ENCODE measurements at regions not wholly inside any gene's neighbourhood (a gene's known extent, or its start where the extent isn't known, plus 50 kb on each side); places are given as distances from the start of the nearest gene placed in this dataset.
"Not testable (repeated sequence)": the region's sequence is repeated elsewhere in the genome, so short reads cannot be mapped to it uniquely, and the experiment has no call there.

DNA sequence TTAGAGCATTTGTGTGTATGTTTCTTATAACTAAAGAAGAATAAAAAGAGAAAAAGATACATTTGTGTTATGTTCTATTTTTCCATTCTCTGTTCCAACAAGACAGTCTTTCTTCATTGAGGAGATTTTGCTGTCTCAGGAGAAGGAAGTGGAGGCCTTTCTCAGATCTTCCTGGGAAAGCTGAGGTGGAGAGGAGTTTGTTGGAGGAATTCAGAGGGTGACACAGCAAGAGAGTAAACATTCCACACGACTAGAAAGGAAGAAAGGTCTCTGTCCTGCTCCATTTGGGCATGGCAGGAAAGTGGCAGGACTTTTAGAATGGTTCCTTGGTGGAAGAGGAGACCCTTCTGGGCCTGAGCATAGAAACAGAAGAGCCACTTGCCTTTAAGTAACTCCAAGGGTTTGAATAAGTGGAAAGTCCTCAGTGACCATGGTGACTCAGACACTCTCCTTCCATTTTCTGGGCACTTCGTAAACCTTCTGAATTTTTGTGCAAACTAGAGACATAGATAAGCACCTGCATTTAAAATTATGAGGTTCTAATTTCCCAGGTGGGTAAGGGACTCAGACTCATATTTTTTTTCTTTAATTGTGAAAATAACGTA lies 52.3 kb upstream of the COL5A2 start:
- TF ChIP-seq CTCF (IDR thresholded peaks at IDR 0.05; ENCODE audit: low read depth, low read length, missing control alignments), result no peak
- H3K4me3 ChIP-seq (replicated peaks; ENCODE audit: low read depth, low read length), result no peak overlapping the region
- DNase-seq (ENCODE audit: extremely low read depth, low read depth), result no peak

GRCh38 chr2:189232759-189233406 lies 53.3 kb upstream of the COL5A2 start:
- TF ChIP-seq CTCF (IDR thresholded peaks at IDR 0.05; ENCODE audit: low read depth, low read length, missing control alignments), result no peak
- no peak for DNase-seq (ENCODE audit: extremely low read depth, low read depth)
- no peak overlapping the region for H3K4me3 ChIP-seq (replicated peaks; ENCODE audit: low read depth, low read length)

- no peak overlapping the region for H3K4me3 ChIP-seq (replicated peaks; ENCODE audit: low read depth, low read length)
- TF ChIP-seq CTCF (IDR thresholded peaks at IDR 0.05; ENCODE audit: low read depth, low read length, missing control alignments), result no peak
- no peak for DNase-seq (ENCODE audit: extremely low read depth, low read depth)
Measured at GRCh38 chr2:189233527-189233926, 54.0 kb upstream of the COL5A2 start.

DNA sequence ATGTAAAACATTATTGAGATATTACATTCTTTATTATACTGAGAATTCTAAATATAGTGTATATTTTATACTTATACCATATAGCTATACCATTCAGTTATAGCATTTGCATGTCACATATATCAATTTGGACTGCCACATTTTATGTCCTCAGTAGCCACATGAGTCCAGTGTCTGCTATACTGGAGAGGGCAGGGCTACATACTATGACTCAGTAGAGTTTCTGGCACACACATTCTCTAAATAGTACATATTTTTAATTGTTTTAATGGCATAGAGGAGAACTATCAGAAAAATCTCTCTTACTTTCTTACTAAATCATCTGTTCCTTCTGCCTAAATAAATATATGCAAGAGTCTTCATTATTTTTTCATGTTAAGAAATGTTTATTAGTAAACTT lies 55.4 kb upstream of the COL5A2 start:
- no peak overlapping the region for H3K4me3 ChIP-seq (replicated peaks; ENCODE audit: low read depth, low read length)
- TF ChIP-seq CTCF (IDR thresholded peaks at IDR 0.05; ENCODE audit: low read depth, low read length, missing control alignments), result no peak
- DNase-seq (ENCODE audit: extremely low read depth, low read depth), result no peak

GRCh38 chr2:189236066-189236465 lies 56.5 kb upstream of the COL5A2 start:
- TF ChIP-seq CTCF (IDR thresholded peaks at IDR 0.05; ENCODE audit: low read depth, low read length, missing control alignments), result no peak
- no peak overlapping the region for H3K4me3 ChIP-seq (replicated peaks; ENCODE audit: low read depth, low read length)
- DNase-seq (ENCODE audit: extremely low read depth, low read depth), result no peak

- no peak for TF ChIP-seq CTCF (IDR thresholded peaks at IDR 0.05; ENCODE audit: low read depth, low read length, missing control alignments)
Measured at GRCh38 chr2:189238903-189239302, 59.3 kb upstream of the COL5A2 start.

DNA sequence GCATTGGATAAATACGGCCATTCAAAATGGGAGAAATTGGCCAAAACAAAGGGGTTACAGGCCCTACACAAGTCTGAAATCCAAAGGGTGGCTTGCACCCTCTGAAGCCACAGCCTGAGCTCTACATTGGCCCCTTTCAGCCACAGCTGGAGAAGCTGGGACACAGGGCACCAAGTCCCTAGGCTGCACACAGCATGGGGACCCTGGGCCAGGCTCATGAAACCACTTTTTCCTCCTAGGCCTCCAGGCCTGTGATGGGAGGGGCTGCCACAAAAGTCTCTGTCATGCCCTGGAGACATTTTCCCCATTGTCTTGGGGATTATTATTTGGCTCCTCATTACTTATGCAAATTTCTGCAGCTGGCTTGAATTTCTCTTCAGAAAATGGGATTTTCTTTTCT lies 64.3 kb upstream of the COL5A2 start:
- DNase-seq (ENCODE audit: extremely low read depth, low read depth); H3K4me3 ChIP-seq (replicated peaks; ENCODE audit: low read depth, low read length): not testable (repeated sequence)

More at GRCh38 chr2:189238903-189239302, 59.3 kb upstream of the COL5A2 start:
- DNase-seq (ENCODE audit: extremely low read depth, low read depth), result no peak
- H3K4me3 ChIP-seq (replicated peaks; ENCODE audit: low read depth, low read length), result no peak overlapping the region
